Vagina (tissue), 2 donors: ENCODE measurements at regions not wholly inside any gene's neighbourhood (a gene's known extent, or its start where the extent isn't known, plus 50 kb on each side); places are given as distances from the start of the nearest gene placed in this dataset.

Experiments used
- CTCF ChIP-seq, 3 experiments: fragments of 450-650 bp in 2 of 3; fragments of 200-600 bp in 1 of 3; sonication (generic) in 1 of 3; IDR thresholded peaks; one replicate each; pipeline ENCODE4 v1.5.1; 2017 to 2019; ENCODE audit warnings: antibody characterized with exemption in 3 of 3, mild to moderate bottlenecking in 2 of 3, moderate library complexity in 2 of 3
- POLR2A ChIP-seq, 2 donors: fragments of 450-650 bp; IDR thresholded peaks; one replicate each; pipeline ENCODE4 v1.6.1; 2017; ENCODE audit warnings: antibody characterized with exemption in 2 of 2, mild to moderate bottlenecking in 2 of 2, moderate library complexity in 2 of 2
- POLR2AphosphoS5 ChIP-seq, 2 donors: sonication (generic); formaldehyde crosslinking; IDR thresholded peaks; one replicate each; pipeline ENCODE4 v1.9.0; 2017; ENCODE audit warnings: antibody characterized with exemption in 2 of 2, mild to moderate bottlenecking in 2 of 2, low read depth in 1 of 2; ENCODE audit not compliant: insufficient read depth in 1 of 2

GRCh38 chr10:100620087-100620835 lies 84.5 kb downstream of the HIF1AN start:
- TF ChIP-seq CTCF (IDR thresholded peaks at IDR 0.05) = no peak
- no peak for TF ChIP-seq POLR2A (IDR thresholded peaks at IDR 0.05)
- no peak for TF ChIP-seq POLR2AphosphoS5 (IDR thresholded peaks at IDR 0.05; ENCODE audit: insufficient read depth in 1 of 2, low read depth in 1 of 2)
